Liver (tissue), 7 donors: ENCODE measurements at regions not wholly inside any gene's neighbourhood (a gene's known extent, or its start where the extent isn't known, plus 50 kb on each side); places are given as distances from the start of the nearest gene placed in this dataset.

Experiments used
- DNase-seq: peaks from one replicate; pipeline ENCODE4 v3.0.0-alpha.2; 2017; ENCODE audit warnings: low spot score
- H3K27ac ChIP-seq, 2 donors: one replicate each; pipeline ENCODE4 v1.7.0; 2013; ENCODE audit warnings: inconsistent platforms in 2 of 2, low read length in 2 of 2, control low read depth in 1 of 2, low read depth in 1 of 2, mild to moderate bottlenecking in 1 of 2
- H3K27me3 ChIP-seq, 4 donors: one replicate each; pipeline versions ENCODE4 v1.6.1 to v1.7.0; 2013; ENCODE audit warnings: low read length in 3 of 4, inconsistent platforms in 1 of 4, mild to moderate bottlenecking in 1 of 4, moderate library complexity in 1 of 4; ENCODE audit not compliant: control insufficient read depth in 4 of 4, insufficient read depth in 4 of 4
- H3K36me3 ChIP-seq, 4 donors: one replicate each; pipeline versions ENCODE4 v1.6.1 to v1.7.0; 2013; ENCODE audit warnings: low read length in 3 of 4, mild to moderate bottlenecking in 3 of 4, low read depth in 1 of 4, moderate library complexity in 1 of 4; ENCODE audit not compliant: control insufficient read depth in 4 of 4, insufficient read depth in 3 of 4
- H3K4me1 ChIP-seq, 4 donors: one replicate each; pipeline versions ENCODE4 v1.6.1 to v1.7.0; 2013; ENCODE audit warnings: low read length in 3 of 4, mild to moderate bottlenecking in 3 of 4, moderate library complexity in 1 of 4; ENCODE audit not compliant: control insufficient read depth in 4 of 4, insufficient read depth in 4 of 4
- H3K4me3 ChIP-seq, 3 donors: one replicate each; pipeline versions ENCODE4 v1.6.1 to v1.7.0; 2013; ENCODE audit warnings: low read length in 3 of 3, control low read depth in 1 of 3, low read depth in 1 of 3, mild to moderate bottlenecking in 1 of 3
- H3K9ac ChIP-seq, 2 donors: one replicate each; pipeline ENCODE4 v1.7.0; 2013; ENCODE audit warnings: low read length in 2 of 2, mild to moderate bottlenecking in 2 of 2, moderate library complexity in 2 of 2, control low read depth in 1 of 2, low read depth in 1 of 2
- H3K9me3 ChIP-seq, 4 donors: one replicate each; pipeline versions ENCODE4 v1.6.1 to v1.7.0; 2013; ENCODE audit warnings: low read length in 3 of 4; ENCODE audit not compliant: control insufficient read depth in 4 of 4
- EGR1 ChIP-seq, 2 donors: IDR thresholded peaks; 2 replicates each; pipeline ENCODE4 v1.6.1; 2016 to 2018; ENCODE audit warnings: antibody characterized with exemption in 2 of 2, low read depth in 2 of 2
- FOXA1 ChIP-seq: IDR thresholded peaks from 2 replicates; pipeline ENCODE4 v1.6.1; 2016; ENCODE audit warnings: antibody characterized with exemption
- GABPA ChIP-seq, 2 donors: IDR thresholded peaks in 1 of 2; conservative IDR thresholded peaks in 1 of 2; 2 replicates each; pipeline ENCODE4 v1.6.1; 2016; ENCODE audit warnings: antibody characterized with exemption in 2 of 2, mild to moderate bottlenecking in 1 of 2, moderate library complexity in 1 of 2
- HNF4A ChIP-seq, 2 donors: conservative IDR thresholded peaks; 2 replicates each; pipeline ENCODE4 v1.6.1; 2016; ENCODE audit warnings: antibody characterized with exemption in 2 of 2, mild to moderate bottlenecking in 2 of 2
- HNF4G ChIP-seq: IDR thresholded peaks from 2 replicates; pipeline ENCODE4 v1.6.1; 2016; ENCODE audit warnings: antibody characterized with exemption
- JUND ChIP-seq, 2 donors: IDR thresholded peaks; 2 replicates each; pipeline ENCODE4 v1.6.1; 2016; ENCODE audit warnings: antibody characterized with exemption in 2 of 2
- NR2F2 ChIP-seq: IDR thresholded peaks from 2 replicates; pipeline ENCODE4 v1.6.1; 2016; ENCODE audit warnings: antibody characterized with exemption
- REST ChIP-seq: IDR thresholded peaks from 2 replicates; pipeline ENCODE4 v1.6.1; 2016; ENCODE audit warnings: antibody characterized with exemption, mild to moderate bottlenecking
- RXRA ChIP-seq, 2 donors: IDR thresholded peaks; 2 replicates each; pipeline ENCODE4 v1.6.1; 2017 to 2018; ENCODE audit warnings: antibody characterized with exemption in 2 of 2, mild to moderate bottlenecking in 1 of 2
- SP1 ChIP-seq: IDR thresholded peaks from 2 replicates; pipeline ENCODE4 v1.6.1; 2018; ENCODE audit warnings: antibody characterized with exemption, mild to moderate bottlenecking
- TAF1 ChIP-seq: conservative IDR thresholded peaks from 2 replicates; pipeline ENCODE4 v1.6.1; 2016; ENCODE audit warnings: antibody characterized with exemption, mild to moderate bottlenecking
- YY1 ChIP-seq: IDR thresholded peaks from 2 replicates; pipeline ENCODE4 v1.6.1; 2016; ENCODE audit warnings: antibody characterized with exemption, mild to moderate bottlenecking
- WGBS: extraction: QIAGEN DNeasy Blood & Tissue Kit; methylation state at CpG from one replicate; pipeline ENCODE4 v1.1.7; 2013; 5-methylcytosine and 5-hydroxymethylcytosine counted together
- TF ChIP-seq, protein P1 (sequence below): IDR thresholded peaks from 2 replicates; pipeline ENCODE4 v1.6.1; 2016; ENCODE audit warnings: antibody characterized with exemption
- TF ChIP-seq, protein P2 (sequence below): IDR thresholded peaks from 2 replicates; pipeline ENCODE4 v1.6.1; 2016; ENCODE audit warnings: antibody characterized with exemption
- TF ChIP-seq, protein P3 (sequence below): IDR thresholded peaks from 2 replicates; pipeline ENCODE4 v1.6.1; 2016; ENCODE audit warnings: antibody characterized with exemption
- donor health status: healthy.
- donor health status: healthy.
- donor health status: healthy.
- donor health status: healthy.

DNA sequence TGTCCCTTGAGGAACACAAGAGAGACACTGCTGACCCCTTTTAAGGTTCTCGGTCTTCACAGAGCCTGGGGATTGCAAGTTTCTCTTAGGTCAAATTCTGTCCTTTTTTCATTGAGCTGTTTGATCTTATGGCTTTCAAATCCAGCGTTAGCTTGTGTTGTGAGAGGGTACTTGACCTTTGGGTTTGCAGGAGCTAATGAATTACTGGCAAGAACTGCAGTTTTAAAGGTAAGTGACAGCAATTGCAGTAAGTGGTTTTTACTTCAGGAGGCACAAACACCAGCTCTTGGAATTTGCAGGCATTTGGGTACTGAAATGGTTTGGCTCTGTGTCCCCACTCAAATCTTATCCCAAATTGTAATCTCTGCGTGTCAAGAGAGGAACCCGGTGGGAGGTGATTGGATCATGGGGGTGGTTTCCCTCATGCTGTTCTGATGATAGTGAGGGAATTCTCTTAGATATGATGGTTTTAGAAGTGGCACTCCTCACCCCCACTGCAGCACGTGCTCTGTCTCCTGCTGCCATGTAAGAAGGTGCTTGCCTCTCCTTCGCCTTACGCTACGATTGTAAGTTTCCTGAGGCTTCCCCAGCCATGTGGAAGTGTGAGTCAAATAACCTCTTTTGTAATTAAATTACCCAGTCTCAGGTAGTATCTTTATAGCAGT, 134.5 kb upstream of the LYPLAL1 start:
- H3K4me1 ChIP-seq = no peaks in the 10 kb centered on the region
- H3K27me3 ChIP-seq = no peaks in the 10 kb centered on the region
- WGBS = 65% methylated on average over 8 of the region's 8 CpGs
- no peak overlapping the region for H3K4me3 ChIP-seq
- no peak for DNase-seq
- TF ChIP-seq, protein P1, sequence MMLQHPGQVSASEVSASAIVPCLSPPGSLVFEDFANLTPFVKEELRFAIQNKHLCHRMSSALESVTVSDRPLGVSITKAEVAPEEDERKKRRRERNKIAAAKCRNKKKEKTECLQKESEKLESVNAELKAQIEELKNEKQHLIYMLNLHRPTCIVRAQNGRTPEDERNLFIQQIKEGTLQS = no peak
- TF ChIP-seq EGR1 (IDR thresholded peaks at IDR 0.05; ENCODE audit: low read depth in 2 of 2) = no peak
- TF ChIP-seq GABPA (IDR thresholded peaks at IDR 0.05 in 1 of 2, conservative IDR thresholded peaks at IDR 0.05 in 1 of 2) = no peak
- no peak for TF ChIP-seq FOXA1
- no peak for TF ChIP-seq SP1
- no peak for TF ChIP-seq TAF1
- TF ChIP-seq JUND (IDR thresholded peaks at IDR 0.05) = no peak
- H3K9me3 ChIP-seq = peaks cover 0 to 2% (median 0%) of the 10 kb centered on the region in 4 donors
- no peaks in the 10 kb centered on the region for H3K36me3 ChIP-seq
- no peak overlapping the region for H3K27ac ChIP-seq
- no peak overlapping the region for H3K9ac ChIP-seq

DNA sequence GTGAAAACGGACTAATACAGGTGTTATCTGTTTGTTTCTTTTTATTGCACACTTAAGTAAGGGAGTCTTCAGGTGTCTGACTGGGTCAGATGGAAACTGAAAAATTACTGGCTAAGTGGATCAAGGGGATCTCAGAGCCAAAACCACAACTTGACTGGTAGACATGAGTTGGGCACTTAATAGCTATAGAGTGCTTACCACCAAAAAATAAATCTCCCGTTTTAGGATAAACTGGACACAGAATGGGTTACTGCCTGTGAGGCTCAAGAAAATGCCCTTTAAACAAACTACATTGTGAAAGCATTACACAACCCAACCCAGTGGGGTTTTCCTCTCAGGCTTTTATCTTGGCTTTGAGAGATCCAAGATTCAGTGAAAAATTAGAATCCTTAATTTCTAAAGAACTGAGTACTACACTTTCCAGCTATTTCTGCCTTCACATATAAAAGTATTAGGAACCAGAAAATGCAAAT, 134.0 kb upstream of the LYPLAL1 start:
- no peak overlapping the region for H3K27ac ChIP-seq
- no peak for TF ChIP-seq YY1
- no peak for TF ChIP-seq HNF4G
- TF ChIP-seq, protein P2, sequence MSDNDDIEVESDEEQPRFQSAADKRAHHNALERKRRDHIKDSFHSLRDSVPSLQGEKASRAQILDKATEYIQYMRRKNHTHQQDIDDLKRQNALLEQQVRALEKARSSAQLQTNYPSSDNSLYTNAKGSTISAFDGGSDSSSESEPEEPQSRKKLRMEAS = no peak
- TF ChIP-seq GABPA (IDR thresholded peaks at IDR 0.05 in 1 of 2, conservative IDR thresholded peaks at IDR 0.05 in 1 of 2) = no peak
- no peak for TF ChIP-seq REST
- TF ChIP-seq SP1 = no peak
- TF ChIP-seq TAF1 = no peak
- TF ChIP-seq HNF4A (conservative IDR thresholded peaks at IDR 0.05) = no peak
- TF ChIP-seq NR2F2 = no peak
- no peak for TF ChIP-seq RXRA (IDR thresholded peaks at IDR 0.05)
- H3K9ac ChIP-seq = no peak overlapping the region
- no peak overlapping the region for H3K4me3 ChIP-seq
- no peaks in the 10 kb centered on the region for H3K27me3 ChIP-seq
- H3K9me3 ChIP-seq = peaks cover 0 to 2% (median 0%) of the 10 kb centered on the region in 4 donors
- H3K36me3 ChIP-seq = no peaks in the 10 kb centered on the region
- H3K4me1 ChIP-seq = no peaks in the 10 kb centered on the region
- 71% methylated on average over 2 of the region's 2 CpGs for WGBS
- DNase-seq = no peak

- 82% methylated on average over 5 of the region's 5 CpGs for WGBS
- Histone ChIP-seq H3K9ac (no peak overlapping the region), H3K9me3 (peaks cover 0 to 2% (median 0%) of the 10 kb centered on the region in 4 donors), H3K27me3 (no peaks in the 10 kb centered on the region), H3K4me3 (no peak overlapping the region), H3K27ac (no peak overlapping the region), H3K4me1 (no peaks in the 10 kb centered on the region), H3K36me3 (no peaks in the 10 kb centered on the region)
- no peak for DNase-seq
- TF ChIP-seq, protein P3, sequence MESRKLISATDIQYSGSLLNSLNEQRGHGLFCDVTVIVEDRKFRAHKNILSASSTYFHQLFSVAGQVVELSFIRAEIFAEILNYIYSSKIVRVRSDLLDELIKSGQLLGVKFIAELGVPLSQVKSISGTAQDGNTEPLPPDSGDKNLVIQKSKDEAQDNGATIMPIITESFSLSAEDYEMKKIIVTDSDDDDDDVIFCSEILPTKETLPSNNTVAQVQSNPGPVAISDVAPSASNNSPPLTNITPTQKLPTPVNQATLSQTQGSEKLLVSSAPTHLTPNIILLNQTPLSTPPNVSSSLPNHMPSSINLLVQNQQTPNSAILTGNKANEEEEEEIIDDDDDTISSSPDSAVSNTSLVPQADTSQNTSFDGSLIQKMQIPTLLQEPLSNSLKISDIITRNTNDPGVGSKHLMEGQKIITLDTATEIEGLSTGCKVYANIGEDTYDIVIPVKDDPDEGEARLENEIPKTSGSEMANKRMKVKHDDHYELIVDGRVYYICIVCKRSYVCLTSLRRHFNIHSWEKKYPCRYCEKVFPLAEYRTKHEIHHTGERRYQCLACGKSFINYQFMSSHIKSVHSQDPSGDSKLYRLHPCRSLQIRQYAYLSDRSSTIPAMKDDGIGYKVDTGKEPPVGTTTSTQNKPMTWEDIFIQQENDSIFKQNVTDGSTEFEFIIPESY = no peak
- TF ChIP-seq YY1 = no peak
- no peak for TF ChIP-seq HNF4G
Observed at GRCh38 chr1:219040291-219040690, 133.4 kb upstream of the LYPLAL1 start.
